Midbrain (tissue), 1 donor: ENCODE measurements at regions not wholly inside any gene's neighbourhood (a gene's known extent, or its start where the extent isn't known, plus 50 kb on each side); places are given as distances from the start of the nearest gene placed in this dataset.

Source experiments
- DNase-seq: peaks from one replicate; lab custom pipeline; 2025; lab: John Stamatoyannopoulos, UW

GRCh38 chr7:33814400-33814799 lies 90.9 kb upstream of the BMPER start:
- DNase-seq = no peak

GRCh38 chr7:33814936-33815335 lies 90.4 kb upstream of the BMPER start:
- DNase-seq = no peak

GRCh38 chr7:33815336-33815735 lies 90.0 kb upstream of the BMPER start:
- no peak for DNase-seq

- DNase-seq = no peak
Observed at GRCh38 chr7:33816106-33816505, 89.2 kb upstream of the BMPER start.

- no peak for DNase-seq
Observed at GRCh38 chr7:33819658-33820057, 85.7 kb upstream of the BMPER start.

- DNase-seq = no peak
Observed at GRCh38 chr7:33820206-33820605, 85.1 kb upstream of the BMPER start.

- DNase-seq = no peak
Observed at GRCh38 chr7:33821970-33822369, 83.4 kb upstream of the BMPER start.

- no peak for DNase-seq
Observed at GRCh38 chr7:33823913-33824312, 81.4 kb upstream of the BMPER start.

GRCh38 chr7:33824911-33825459 lies 80.4 kb upstream of the BMPER start:
- DNase-seq = no peak

GRCh38 chr7:33825644-33826043 lies 79.7 kb upstream of the BMPER start:
- DNase-seq = no peak

- no peak for DNase-seq
Observed at GRCh38 chr7:33829536-33829935, 75.8 kb upstream of the BMPER start.

GRCh38 chr7:33831389-33832141 lies 73.8 kb upstream of the BMPER start:
- no peak for DNase-seq

- no peak for DNase-seq
Observed at GRCh38 chr7:33832271-33832721, 73.0 kb upstream of the BMPER start.

GRCh38 chr7:33836797-33837355 lies 68.5 kb upstream of the BMPER start:
- DNase-seq = no peak

GRCh38 chr7:33837356-33837851 lies 67.9 kb upstream of the BMPER start:
- no peak for DNase-seq

- DNase-seq = no peak
Observed at GRCh38 chr7:33841031-33841430, 64.3 kb upstream of the BMPER start.

- DNase-seq = no peak
Observed at GRCh38 chr7:33841705-33842129, 63.6 kb upstream of the BMPER start.

- DNase-seq = no peak
Observed at GRCh38 chr7:33842150-33842549, 63.2 kb upstream of the BMPER start.

- DNase-seq = no peak
Observed at GRCh38 chr7:33845991-33846509, 59.3 kb upstream of the BMPER start.

GRCh38 chr7:33849004-33849403 lies 56.3 kb upstream of the BMPER start:
- no peak for DNase-seq

GRCh38 chr7:33849971-33850559 lies 55.3 kb upstream of the BMPER start:
- DNase-seq = no peak

- no peak for DNase-seq
Observed at GRCh38 chr7:33850768-33851167, 54.6 kb upstream of the BMPER start.

- DNase-seq = no peak
Observed at GRCh38 chr7:33852838-33853237, 52.5 kb upstream of the BMPER start.
